Right atrium auricular region (tissue), 2 donors: ENCODE measurements at regions not wholly inside any gene's neighbourhood (a gene's known extent, or its start where the extent isn't known, plus 50 kb on each side); places are given as distances from the start of the nearest gene placed in this dataset.

Experiments
- DNase-seq: peaks from one replicate; pipeline ENCODE4 v3.0.0-alpha.2; 2019; ENCODE audit warnings: low spot score
- H3K27ac ChIP-seq, 2 donors: fragments of 200-600 bp; sonication (generic); 1 replicate in 1 of 2; 2 replicates in 1 of 2; pipeline ENCODE4 v1.5.1; 2016 to 2019
- H3K27me3 ChIP-seq, 2 donors: fragments of 200-600 bp; sonication (generic); one replicate each; pipeline versions ENCODE4 v1.5.1 to v1.6.0; 2017 to 2019
- H3K36me3 ChIP-seq: fragments of 200-600 bp; sonication (generic); one replicate; pipeline ENCODE4 v1.5.1; 2016
- H3K4me1 ChIP-seq, 2 donors: fragments of 200-600 bp; sonication (generic); one replicate each; pipeline versions ENCODE4 v1.5.1 to v1.6.0; 2017 to 2019
- H3K4me3 ChIP-seq, 2 donors: fragments of 200-600 bp; sonication (generic); 1 replicate in 1 of 2; 2 replicates in 1 of 2; pipeline ENCODE4 v1.5.1; 2017 to 2019; ENCODE audit warnings: mild to moderate bottlenecking in 1 of 2, moderate library complexity in 1 of 2
- H3K9me3 ChIP-seq, 2 donors: fragments of 200-600 bp; sonication (generic); one replicate each; pipeline ENCODE4 v1.5.1; 2019
- TF ChIP-seq, protein P1 (sequence below), 2 donors: fragments of 200-600 bp; sonication (generic); IDR thresholded peaks; one replicate each; pipeline ENCODE4 v1.5.1; 2019; ENCODE audit warnings: antibody characterized with exemption in 2 of 2

DNA sequence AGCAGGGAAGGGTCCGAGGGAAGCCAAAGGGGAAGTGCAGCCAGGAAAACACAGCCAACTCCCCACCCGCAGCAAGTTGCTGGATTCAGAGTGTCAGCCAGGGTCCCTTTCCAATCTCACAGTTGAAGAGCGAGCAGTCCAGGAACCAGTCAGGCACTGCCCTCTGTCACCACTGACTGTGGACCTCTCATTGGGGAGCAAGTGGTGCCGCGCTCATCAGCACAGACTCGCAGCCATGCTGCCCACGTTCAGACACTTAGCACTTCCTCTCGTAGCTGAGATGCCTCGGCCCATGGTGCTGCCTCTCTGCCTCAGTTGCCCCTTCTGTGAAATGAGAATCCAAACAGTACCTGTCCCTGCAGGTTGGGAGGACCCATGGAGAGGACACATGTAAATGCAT, 123.6 kb upstream of the CHST15 start:
- no peak for DNase-seq
- Histone ChIP-seq H3K4me3 (no peak overlapping the region), H3K4me1 (peaks cover 0 to 19% of the 10 kb centered on the region in 2 donors), H3K9me3 (no peaks in the 10 kb centered on the region), H3K27me3 (no peaks in the 10 kb centered on the region), H3K27ac (no peak overlapping the region), H3K36me3 (no peaks in the 10 kb centered on the region)
- TF ChIP-seq, protein P1, sequence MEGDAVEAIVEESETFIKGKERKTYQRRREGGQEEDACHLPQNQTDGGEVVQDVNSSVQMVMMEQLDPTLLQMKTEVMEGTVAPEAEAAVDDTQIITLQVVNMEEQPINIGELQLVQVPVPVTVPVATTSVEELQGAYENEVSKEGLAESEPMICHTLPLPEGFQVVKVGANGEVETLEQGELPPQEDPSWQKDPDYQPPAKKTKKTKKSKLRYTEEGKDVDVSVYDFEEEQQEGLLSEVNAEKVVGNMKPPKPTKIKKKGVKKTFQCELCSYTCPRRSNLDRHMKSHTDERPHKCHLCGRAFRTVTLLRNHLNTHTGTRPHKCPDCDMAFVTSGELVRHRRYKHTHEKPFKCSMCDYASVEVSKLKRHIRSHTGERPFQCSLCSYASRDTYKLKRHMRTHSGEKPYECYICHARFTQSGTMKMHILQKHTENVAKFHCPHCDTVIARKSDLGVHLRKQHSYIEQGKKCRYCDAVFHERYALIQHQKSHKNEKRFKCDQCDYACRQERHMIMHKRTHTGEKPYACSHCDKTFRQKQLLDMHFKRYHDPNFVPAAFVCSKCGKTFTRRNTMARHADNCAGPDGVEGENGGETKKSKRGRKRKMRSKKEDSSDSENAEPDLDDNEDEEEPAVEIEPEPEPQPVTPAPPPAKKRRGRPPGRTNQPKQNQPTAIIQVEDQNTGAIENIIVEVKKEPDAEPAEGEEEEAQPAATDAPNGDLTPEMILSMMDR (IDR thresholded peaks at IDR 0.05), result no peak

DNA sequence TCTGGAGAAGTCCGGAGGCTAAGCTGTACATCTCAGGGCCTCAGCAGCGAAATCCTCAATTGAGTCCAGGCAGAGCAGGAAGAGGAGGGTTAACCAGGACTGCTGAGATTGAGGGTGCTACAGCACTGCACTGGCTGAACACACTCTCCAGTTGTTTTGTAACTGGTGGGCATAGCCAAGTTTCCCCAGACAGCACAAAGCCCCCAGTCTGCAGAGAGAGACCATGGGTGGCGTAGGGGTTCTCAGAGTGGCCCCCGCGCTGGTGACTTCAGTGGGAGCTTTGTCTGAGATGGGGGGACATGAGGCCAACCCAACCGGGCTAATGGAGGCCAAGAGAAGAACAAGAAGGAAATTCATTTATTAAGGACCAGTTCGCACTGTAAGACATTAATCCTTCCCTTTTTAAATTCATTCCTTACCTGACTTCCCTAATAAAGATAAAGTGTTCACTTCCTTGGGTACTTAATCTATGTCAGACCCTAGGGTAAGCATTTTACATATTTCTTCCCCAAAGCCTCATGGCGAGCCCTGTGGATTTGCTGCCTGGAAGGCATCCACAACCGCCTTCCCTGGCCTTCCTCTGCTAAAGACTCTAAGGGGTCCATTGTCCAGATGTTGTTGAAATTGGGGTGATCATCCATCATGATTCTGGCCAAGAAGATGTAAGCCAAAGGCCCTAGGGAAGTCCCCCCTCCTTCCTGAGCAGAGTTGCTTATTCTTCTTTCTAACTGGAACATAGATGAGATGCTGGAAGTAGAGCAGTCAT, 121.4 kb upstream of the CHST15 start:
- H3K27ac ChIP-seq, result no peak overlapping the region
- H3K9me3 ChIP-seq, result peaks cover 0 to 12% of the 10 kb centered on the region in 2 donors
- no peaks in the 10 kb centered on the region for H3K36me3 ChIP-seq
- TF ChIP-seq, protein P1 (IDR thresholded peaks at IDR 0.05), result no peak
- H3K4me3 ChIP-seq, result no peak overlapping the region
- no peaks in the 10 kb centered on the region for H3K4me1 ChIP-seq
- DNase-seq, result peak; percentile 23
- H3K27me3 ChIP-seq, result no peaks in the 10 kb centered on the region

DNA sequence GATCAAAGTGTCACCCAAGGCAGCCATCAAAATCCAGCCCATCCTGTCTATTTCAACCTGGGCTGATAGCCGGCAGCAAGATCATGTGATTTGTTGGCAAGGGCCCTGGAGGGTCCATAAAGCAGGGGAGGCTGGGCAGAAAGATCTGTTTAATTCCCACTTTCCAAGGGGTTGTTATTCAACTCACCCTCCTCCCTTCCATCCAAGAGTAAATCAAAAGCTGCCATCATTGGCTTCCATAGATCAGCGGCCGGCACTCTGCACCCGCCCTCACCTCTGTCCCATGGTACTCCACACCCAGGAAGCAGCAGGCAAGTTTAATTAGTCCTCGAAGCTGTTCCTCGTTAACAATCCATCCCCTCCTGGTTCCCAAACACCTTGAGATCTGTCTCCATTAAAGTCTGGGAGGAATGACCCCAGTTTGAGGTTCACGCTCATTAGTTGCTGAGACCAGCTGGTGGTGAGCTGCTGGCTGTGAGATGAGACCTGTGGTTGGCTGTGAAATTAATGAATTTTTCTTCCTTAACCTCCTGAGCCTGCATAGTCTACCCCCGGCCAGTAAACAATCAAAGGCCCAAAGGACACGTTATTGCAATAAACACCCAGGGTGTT, 120.6 kb upstream of the CHST15 start:
- TF ChIP-seq, protein P1 (IDR thresholded peaks at IDR 0.05), result no peak
- H3K4me1 ChIP-seq, result no peaks in the 10 kb centered on the region
- no peaks in the 10 kb centered on the region for H3K27me3 ChIP-seq
- DNase-seq, result peak; percentile 16
- no peak overlapping the region for H3K27ac ChIP-seq
- H3K9me3 ChIP-seq, result peaks cover 0 to 12% of the 10 kb centered on the region in 2 donors
- no peak overlapping the region for H3K4me3 ChIP-seq
- H3K36me3 ChIP-seq, result no peaks in the 10 kb centered on the region

GRCh38 chr10:124213471-124213870, 120.1 kb upstream of the CHST15 start:
- Histone ChIP-seq H3K36me3 (no peaks in the 10 kb centered on the region), H3K4me1 (no peaks in the 10 kb centered on the region), H3K4me3 (no peak overlapping the region), H3K27ac (no peak overlapping the region), H3K9me3 (peaks cover 0 to 12% of the 10 kb centered on the region in 2 donors), H3K27me3 (no peaks in the 10 kb centered on the region)
- TF ChIP-seq, protein P1 (IDR thresholded peaks at IDR 0.05), result no peak
- DNase-seq, result peak; percentile 21

DNA sequence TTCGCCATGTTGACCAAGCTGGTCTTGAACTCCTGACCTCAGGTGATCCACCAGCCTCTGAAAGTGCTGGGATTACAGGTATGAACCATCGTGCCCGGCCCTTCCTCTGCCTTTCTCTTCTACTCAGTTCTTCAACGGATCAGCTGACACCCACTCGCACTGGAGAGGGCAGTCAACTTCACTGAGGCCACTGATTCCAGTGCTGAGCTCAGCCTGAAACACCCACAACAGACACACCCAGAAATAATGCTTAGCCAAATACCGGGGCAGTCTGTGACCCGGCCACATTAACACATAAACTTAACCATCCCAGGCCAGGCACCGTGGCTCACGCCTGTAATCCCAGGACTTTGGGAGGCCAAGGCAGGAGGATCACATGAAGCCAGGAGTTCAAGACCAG, 119.3 kb upstream of the CHST15 start:
- DNase-seq, result peak; percentile 58
- H3K27ac ChIP-seq, result no peak overlapping the region
- no peaks in the 10 kb centered on the region for H3K36me3 ChIP-seq
- no peaks in the 10 kb centered on the region for H3K27me3 ChIP-seq
- no peaks in the 10 kb centered on the region for H3K4me1 ChIP-seq
- no peak overlapping the region for H3K4me3 ChIP-seq
- H3K9me3 ChIP-seq, result peaks cover 0 to 12% of the 10 kb centered on the region in 2 donors
- TF ChIP-seq, protein P1 (IDR thresholded peaks at IDR 0.05), result no peak
